ENCODE measurements at regions not wholly inside any gene's neighbourhood (a gene's known extent, or its start where the extent isn't known, plus 50 kb on each side); places are given as distances from the start of the nearest gene placed in this dataset.
"Not testable (repeated sequence)": the region's sequence is repeated elsewhere in the genome, so short reads cannot be mapped to it uniquely, and the experiment has no call there.

GRCh38 chr3:187795207-187795960 is 50.1 kb upstream of the BCL6 start:
- DNase-seq: no peak

DNA sequence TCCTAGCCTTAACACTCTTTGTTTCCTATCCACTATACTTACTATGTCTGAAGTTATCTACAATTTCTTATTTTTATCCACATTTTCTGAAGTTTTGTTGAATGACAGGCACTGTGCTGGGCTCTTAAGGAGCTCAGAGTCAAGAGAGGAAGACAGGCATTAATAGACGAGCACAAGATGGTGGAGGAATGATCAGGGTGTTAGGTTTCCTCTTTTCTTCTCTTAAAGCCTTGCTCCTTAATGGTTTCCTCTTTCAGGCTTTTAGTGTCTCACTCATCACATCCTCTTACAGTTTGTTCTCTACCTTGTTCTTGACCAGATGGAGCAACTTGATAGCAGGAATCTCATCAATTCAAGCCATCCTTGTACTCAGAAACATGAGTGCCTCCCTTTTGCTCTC is 52.9 kb upstream of the BCL6 start:
- no peak for DNase-seq

DNA sequence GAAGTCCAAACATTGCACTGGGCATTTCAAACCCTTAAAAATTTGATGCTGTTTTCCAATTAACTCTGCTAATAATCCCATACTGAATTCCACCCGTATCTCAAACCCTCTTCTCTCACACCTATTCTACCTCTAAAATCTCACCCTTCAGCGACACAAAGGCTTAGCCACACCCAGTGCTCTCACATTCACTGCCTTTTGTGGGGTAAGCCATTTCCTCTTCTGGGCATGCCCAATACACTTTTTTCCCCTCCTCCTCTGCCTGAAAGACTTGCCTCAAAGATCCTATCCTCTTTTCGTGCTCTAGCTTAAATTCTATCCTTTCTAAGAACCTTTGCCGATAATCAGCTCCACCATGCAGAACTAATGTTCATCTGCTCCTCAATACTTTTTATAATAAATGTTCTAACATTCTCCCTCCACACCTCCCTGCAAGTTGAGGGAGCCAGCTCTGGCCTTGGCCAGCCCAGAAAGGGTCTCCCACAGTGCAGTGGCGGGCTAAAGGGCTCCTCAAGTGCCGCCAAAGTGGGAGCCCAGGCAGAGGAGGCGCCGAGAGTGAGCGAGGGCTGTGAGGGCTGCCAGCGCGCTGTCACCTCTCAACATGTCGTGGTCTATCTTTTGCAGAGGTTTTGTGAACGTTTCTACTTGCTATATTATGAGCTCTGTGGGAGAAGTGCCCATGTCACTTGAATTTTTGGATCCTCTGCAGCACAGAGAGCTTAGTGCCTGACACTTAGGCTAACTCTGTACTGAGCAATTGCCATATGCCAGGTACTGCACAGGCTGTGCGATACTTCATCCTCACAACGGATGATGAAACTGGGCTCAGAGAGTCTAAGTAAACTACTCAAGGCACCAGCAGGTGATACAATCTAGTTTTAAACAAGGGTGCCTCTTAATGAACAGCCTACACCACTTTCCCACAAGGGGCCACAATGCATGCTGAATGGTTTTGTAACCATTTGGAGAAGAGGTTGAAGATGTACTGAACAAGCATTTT is 53.6 kb upstream of the BCL6 start:
- DNase-seq: no peak

GRCh38 chr3:187799942-187800641 is 54.8 kb upstream of the BCL6 start:
- no peak for DNase-seq

DNA sequence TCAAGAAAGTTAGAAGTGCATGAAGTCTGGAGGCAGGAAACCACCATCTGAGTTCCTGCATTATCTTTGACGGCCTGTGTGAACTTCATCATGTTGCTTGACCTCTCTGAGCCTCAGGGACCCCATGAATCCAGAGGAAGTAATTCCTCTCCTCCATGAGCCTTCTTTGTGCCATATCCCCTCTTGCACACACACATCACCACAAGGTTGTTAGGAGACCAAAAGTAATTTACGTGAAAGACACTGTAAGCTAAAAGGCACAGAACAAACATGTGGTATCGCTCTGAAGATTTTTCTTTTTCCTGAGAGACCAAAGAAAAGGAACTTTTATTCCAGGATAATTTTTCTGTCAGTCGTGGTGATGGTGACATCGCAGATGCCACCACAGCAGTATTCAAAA is 55.9 kb upstream of the BCL6 start:
- DNase-seq: no peak

GRCh38 chr3:187802203-187802927 is 57.1 kb upstream of the BCL6 start:
- DNase-seq: no peak

- no peak for DNase-seq
Measured at GRCh38 chr3:187802928-187803259, 57.6 kb upstream of the BCL6 start.

GRCh38 chr3:187804120-187804744 is 59.0 kb upstream of the BCL6 start:
- no peak for DNase-seq

DNA sequence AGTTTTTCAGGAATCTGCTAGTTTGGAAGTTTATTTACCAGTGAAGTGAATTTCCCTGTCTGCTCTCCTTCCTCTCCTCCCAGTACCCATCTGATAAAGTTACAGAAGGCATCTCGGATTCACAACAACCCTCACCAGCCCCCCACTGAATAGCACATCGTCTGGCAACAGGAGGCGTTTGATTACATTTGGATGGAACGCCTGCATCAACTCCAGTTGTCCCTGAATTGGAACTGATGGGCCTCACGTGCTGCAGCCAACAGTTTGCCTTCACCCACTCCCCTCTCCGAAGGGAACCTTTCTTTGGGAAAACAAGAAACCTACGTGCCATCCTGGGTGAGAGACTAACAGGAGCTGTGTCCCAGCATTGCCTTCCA is 59.5 kb upstream of the BCL6 start:
- DNase-seq: no peak

GRCh38 chr3:187805774-187806173 is 60.5 kb upstream of the BCL6 start:
- DNase-seq: no peak

- no peak for DNase-seq
Measured at GRCh38 chr3:187807086-187807862, 62.0 kb upstream of the BCL6 start.

- no peak for DNase-seq
Measured at GRCh38 chr3:187808527-187808895, 63.2 kb upstream of the BCL6 start.

DNA sequence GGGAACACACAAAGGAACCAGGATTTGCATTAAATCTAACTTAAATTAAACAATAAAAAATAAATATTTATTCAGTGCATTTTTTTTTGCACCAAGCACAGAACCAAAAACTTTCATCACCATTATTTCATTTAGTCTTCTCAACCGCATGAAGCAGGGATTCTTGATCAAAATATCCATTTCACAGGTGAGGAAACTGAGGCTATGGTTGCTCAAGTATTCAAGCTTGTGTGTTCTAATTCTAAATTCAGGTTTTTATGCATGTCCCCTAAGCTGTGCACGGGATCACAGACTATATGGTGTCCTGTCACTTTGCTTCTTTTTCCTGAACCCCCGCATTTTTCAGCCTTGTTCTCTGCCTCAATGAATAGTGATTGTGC is 64.3 kb upstream of the BCL6 start:
- no peak for DNase-seq

DNA sequence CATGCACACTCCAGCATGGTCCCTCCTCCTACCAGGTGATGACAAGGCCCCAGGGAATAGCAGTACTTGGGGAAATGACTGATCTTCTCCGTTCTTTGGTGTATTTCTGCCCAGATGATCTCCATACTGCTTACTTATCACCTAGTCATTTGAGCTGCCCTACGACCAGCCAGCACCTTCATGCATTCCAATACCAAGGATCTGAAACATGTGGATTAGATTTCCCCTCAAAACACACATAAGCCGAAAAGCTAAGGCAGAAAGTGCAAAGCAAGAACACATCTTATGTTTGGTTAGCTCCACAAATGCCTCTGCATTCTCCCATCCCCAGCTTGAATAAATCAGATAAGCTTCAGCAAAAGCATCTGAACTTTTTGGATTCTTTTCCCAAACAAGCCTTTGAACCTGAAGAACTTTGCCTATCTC is 64.8 kb upstream of the BCL6 start:
- no peak for DNase-seq

DNA sequence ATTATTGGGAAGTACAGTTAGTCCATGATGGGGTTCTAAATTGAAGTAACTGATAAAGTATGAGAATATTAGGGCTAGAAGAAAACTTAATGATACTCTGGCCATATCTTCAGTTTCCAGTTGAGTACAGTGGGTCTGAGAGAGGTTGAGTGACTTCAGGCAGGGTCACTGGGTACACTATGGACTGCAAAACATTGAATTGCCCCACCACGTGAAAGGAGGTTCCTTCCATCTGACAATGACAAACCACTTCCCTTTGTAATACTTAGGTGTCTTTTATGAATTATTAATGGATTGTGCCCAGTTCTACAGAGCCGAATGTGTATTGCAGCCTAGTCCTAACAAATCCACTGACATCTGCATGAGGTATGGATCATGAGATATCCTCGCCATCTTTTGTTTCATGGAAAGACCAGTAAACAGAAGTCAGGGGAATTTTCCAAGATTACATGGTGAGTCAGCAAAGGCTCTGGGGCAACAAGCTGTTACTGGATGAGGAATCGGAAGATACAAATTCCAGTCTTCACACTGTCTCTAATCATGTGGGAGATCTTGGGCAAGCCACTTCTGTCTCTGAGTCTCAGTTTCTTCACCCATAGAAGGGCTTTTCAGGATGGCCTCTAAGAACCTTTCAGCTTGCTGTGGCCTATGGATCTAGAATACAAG is 66.5 kb upstream of the BCL6 start:
- DNase-seq: no peak

DNA sequence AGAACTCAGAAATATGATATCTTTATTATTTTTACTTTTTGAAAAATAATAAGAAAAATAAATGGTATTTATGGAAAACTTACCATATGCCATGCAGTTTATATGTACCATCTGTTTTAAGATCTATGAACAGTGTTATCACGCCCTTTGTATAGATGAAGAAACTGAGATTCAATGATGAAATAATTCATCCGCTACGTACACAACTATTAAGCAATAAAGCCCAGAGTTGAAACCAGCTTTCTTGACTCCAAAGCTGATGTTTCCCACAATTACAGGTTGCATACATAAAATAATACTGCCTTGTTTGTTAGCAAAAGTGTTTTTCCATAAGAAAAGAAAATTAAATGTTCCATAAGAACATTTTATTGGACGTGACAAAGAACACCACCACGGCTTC is 67.2 kb upstream of the BCL6 start:
- no peak for DNase-seq

DNA sequence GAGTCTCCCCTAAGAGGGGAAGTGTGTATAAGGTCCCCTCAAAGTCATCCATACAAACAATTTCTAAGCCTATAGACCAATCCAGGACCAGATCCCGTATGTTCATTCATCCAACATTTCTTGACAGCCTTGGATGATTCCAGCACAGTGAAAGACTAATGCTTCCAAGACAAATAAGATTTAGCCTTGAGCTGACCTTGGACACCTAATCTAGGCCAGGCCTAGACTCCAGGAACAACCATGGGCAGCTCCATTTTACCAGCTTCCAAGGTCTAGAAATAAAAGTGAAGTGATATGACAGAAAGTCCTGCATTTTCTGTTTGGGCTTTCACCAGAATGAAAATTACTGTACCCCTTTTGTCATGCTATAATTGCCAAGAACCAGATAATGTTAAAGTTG is 67.9 kb upstream of the BCL6 start:
- no peak for DNase-seq

DNA sequence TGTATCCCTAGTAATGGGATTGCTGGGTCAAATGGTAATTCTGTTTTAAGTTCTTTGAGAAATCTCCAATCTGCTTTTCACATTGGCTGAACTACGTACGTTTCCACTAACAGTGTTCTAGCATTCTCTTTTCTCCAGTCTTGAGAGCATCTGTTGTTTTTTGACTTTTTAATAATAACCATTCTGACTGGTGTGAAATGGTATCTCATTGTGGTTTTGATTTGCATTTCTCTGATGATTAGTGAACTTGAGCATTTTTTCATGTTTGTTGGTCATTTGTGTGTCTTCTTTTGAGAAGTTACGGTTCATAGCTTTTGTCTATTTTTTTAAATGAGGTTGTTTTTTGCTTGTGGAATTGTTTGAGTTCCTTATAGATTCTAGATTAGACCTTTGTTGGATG is 72.5 kb upstream of the BCL6 start:
- not testable (repeated sequence) for DNase-seq

- DNase-seq: no peak
Measured at GRCh38 chr3:187821616-187822317, 76.5 kb upstream of the BCL6 start.

GRCh38 chr3:187822402-187822801 is 77.1 kb upstream of the BCL6 start:
- DNase-seq: no peak

- no peak for DNase-seq
Measured at GRCh38 chr3:187823746-187824145, 78.5 kb upstream of the BCL6 start.
